ENCODE measurements at regions not wholly inside any gene's neighbourhood (a gene's known extent, or its start where the extent isn't known, plus 50 kb on each side); places are given as distances from the start of the nearest gene placed in this dataset.

DNA sequence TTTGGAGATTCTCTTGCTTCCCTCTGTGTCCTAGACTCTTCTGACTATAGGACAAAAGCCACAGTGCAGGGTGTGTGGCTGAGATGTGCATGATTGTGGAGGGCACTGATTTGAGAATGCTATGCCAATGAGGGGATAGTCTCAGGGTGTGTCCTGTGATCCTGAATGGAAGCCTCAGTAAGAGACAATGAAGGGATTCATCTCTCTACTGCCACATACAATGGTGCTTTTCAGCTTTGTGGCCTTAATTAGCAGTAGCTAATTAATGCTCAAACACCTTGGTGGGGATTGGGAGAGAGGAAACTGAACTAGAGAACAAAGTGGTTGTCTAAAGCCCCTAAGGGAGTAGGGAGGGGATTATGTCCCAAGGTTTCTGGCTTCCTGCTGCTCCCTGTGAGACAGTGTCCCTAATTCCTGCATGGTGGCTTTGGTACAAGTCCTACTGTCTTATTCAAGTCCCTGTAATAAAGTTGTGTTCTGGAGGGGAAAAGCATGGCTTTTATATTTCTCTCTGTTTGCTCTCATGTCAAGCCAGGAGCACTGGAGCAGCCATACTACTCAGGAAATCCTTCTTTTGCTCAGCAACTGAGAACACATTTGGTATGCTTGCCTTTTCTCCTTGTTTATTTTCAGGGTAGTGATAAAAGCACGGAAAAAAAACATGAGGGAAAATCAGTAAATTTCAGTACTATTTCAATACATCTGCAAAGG, 415.2 kb upstream of the TCF4 start:
- DNase-seq (ENCODE audit: low spot score): no peak
- TF ChIP-seq, protein P1, sequence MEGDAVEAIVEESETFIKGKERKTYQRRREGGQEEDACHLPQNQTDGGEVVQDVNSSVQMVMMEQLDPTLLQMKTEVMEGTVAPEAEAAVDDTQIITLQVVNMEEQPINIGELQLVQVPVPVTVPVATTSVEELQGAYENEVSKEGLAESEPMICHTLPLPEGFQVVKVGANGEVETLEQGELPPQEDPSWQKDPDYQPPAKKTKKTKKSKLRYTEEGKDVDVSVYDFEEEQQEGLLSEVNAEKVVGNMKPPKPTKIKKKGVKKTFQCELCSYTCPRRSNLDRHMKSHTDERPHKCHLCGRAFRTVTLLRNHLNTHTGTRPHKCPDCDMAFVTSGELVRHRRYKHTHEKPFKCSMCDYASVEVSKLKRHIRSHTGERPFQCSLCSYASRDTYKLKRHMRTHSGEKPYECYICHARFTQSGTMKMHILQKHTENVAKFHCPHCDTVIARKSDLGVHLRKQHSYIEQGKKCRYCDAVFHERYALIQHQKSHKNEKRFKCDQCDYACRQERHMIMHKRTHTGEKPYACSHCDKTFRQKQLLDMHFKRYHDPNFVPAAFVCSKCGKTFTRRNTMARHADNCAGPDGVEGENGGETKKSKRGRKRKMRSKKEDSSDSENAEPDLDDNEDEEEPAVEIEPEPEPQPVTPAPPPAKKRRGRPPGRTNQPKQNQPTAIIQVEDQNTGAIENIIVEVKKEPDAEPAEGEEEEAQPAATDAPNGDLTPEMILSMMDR (IDR thresholded peaks at IDR 0.05; ENCODE audit: extremely low read depth, insufficient read depth, missing control alignments): no peak
- in situ Hi-C loops (cut with MboI; ENCODE audit: low pct_unique_long_range_greater_than_20kb, low sequenced_read_pairs, unreplicated experiment): no loop called here

DNA sequence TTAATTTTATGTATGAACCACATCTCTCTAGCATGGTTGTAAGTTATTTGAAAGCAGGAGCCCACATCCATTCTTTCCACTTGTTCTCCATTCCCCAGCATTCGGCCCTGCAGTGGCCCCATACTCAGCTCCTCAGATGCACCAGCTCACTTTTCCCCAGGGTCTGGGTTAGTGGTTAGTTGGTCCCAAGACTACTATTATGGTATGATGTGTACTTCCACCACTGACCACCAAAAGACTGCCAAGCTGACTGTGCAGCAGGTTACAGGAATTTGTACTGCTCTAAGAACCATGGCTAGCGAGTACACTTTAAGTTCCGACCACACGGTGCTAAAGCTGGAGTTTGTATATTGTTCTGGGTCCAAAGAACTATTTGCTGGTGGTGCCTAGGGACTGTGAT, 413.6 kb upstream of the TCF4 start:
- no peak for DNase-seq (ENCODE audit: low spot score)
- in situ Hi-C loops (cut with MboI; ENCODE audit: low pct_unique_long_range_greater_than_20kb, low sequenced_read_pairs, unreplicated experiment): no loop called here
- TF ChIP-seq, protein P1 (IDR thresholded peaks at IDR 0.05; ENCODE audit: extremely low read depth, insufficient read depth, missing control alignments): no peak

DNA sequence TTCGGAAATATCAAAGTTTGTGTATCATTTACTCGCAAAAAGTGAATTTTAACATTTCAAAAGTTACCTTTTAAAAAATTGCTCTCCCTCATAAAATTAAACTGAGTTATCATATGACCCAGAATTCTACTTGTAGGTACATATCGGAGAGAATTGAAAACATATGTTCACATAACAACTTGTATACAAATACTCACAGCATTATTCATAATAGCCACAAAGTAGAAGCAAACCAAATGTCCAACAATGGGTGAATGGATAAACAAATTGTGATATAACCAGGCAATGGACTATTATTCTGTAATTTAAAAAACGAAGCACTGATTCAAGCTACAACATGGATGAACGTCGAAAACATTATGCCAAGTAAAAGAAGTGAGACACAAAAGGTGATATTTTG, 412.0 kb upstream of the TCF4 start:
- no peak for DNase-seq (ENCODE audit: low spot score)
- TF ChIP-seq, protein P1 (IDR thresholded peaks at IDR 0.05; ENCODE audit: extremely low read depth, insufficient read depth, missing control alignments): no peak
- in situ Hi-C loops (cut with MboI; ENCODE audit: low pct_unique_long_range_greater_than_20kb, low sequenced_read_pairs, unreplicated experiment): no loop called here

DNA sequence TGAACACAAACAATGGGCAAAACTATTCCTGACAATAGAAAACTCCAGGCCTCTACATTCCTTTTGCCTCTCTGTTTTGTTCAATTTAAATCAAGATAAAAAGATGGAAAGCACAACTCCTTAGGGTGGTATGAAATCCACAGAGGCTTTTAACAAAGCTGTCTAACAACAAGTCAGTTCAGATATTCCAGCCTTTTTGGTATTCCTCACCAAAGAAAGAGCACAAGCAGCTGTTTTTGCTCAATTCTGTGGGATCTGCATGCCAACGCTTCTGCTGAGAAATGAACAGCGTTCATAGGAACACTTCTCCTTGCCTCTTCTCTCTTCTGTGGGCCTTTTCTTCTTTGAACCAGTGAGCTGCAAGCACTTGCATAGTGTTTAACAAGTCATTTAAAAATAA, 411.6 kb upstream of the TCF4 start:
- in situ Hi-C loops (cut with MboI; ENCODE audit: low pct_unique_long_range_greater_than_20kb, low sequenced_read_pairs, unreplicated experiment): no loop called here
- TF ChIP-seq, protein P1 (IDR thresholded peaks at IDR 0.05; ENCODE audit: extremely low read depth, insufficient read depth, missing control alignments): no peak
- no peak for DNase-seq (ENCODE audit: low spot score)

GRCh38 chr18:55998801-55999385, 410.9 kb upstream of the TCF4 start:
- in situ Hi-C loops (cut with MboI; ENCODE audit: low pct_unique_long_range_greater_than_20kb, low sequenced_read_pairs, unreplicated experiment): no loop called here
- TF ChIP-seq, protein P1 (IDR thresholded peaks at IDR 0.05; ENCODE audit: extremely low read depth, insufficient read depth, missing control alignments): no peak
- no peak for DNase-seq (ENCODE audit: low spot score)

- in situ Hi-C loops (cut with MboI; ENCODE audit: low pct_unique_long_range_greater_than_20kb, low sequenced_read_pairs, unreplicated experiment): no loop called here
- no peak for DNase-seq (ENCODE audit: low spot score)
- TF ChIP-seq, protein P1 (IDR thresholded peaks at IDR 0.05; ENCODE audit: extremely low read depth, insufficient read depth, missing control alignments): no peak
Measured at GRCh38 chr18:55998071-55998522, 410.1 kb upstream of the TCF4 start.
